Pancreas (tissue), 10 donors: ENCODE measurements at regions not wholly inside any gene's neighbourhood (a gene's known extent, or its start where the extent isn't known, plus 50 kb on each side); places are given as distances from the start of the nearest gene placed in this dataset.
A peak's percentile ranks its signal among the peaks of the same experiment; 100 is the strongest.

Source experiments
- ATAC-seq, 4 donors: fragments of 200-7000 bp; cut with Tn5 transposase; one replicate each; pipeline versions ENCODE4 v1.8.0 to v1.9.1; 2020; ENCODE audit warnings: mild to moderate bottlenecking in 4 of 4, moderate library complexity in 4 of 4
- DNase-seq, 6 donors: peaks; one replicate each; pipeline ENCODE4 v3.0.0-alpha.2; 2020
- FAIRE-seq: peaks from 2 replicates; lab custom pipeline; 2012; peaks lifted over from hg19 to GRCh38; lab: Jason Lieb, UNC
- H3K27ac ChIP-seq, 4 donors: fragments of 200-600 bp; sonication (generic); 1 replicate in 3 of 4; 2 replicates in 1 of 4; pipeline versions ENCODE4 v1.5.0 to v1.8.0; 2020
- H3K27me3 ChIP-seq, 4 donors: fragments of 200-600 bp; one replicate each; pipeline ENCODE4 v1.8.0; 2021
- H3K36me3 ChIP-seq, 3 donors: fragments of 200-600 bp; sonication (generic) in 1 of 3; one replicate each; pipeline versions ENCODE4 v1.5.0 to v1.8.0; 2020 to 2021
- H3K4me1 ChIP-seq, 3 donors: fragments of 200-600 bp; one replicate each; pipeline ENCODE4 v1.8.0; 2021
- H3K4me3 ChIP-seq, 4 donors: fragments of 200-600 bp; sonication (generic) in 2 of 4; one replicate each; pipeline versions ENCODE4 v1.5.0 to v1.8.0; 2020 to 2021
- H3K9me3 ChIP-seq, 4 donors: fragments of 200-600 bp; one replicate each; pipeline ENCODE4 v1.8.0; 2021
- WGBS, 2 donors: extraction: QIAGEN DNeasy Blood & Tissue Kit; methylation state at CpG; one replicate each; pipeline ENCODE4 v1.1.7; 2013; 5-methylcytosine and 5-hydroxymethylcytosine counted together
- intact Hi-C, 3 donors: fragments of 100-400 bp; cut with DNase I; formaldehyde crosslinking; loops; one replicate each; pipeline versions ENCODE4 v1.11.1 to v1.14.2; 2022
- TF ChIP-seq, protein P1 (sequence below), 4 donors: fragments of 200-600 bp; sonication (generic) in 3 of 4; IDR thresholded peaks; one replicate each; pipeline versions ENCODE4 v1.5.0 to v1.8.0; 2021; ENCODE audit warnings: antibody characterized with exemption in 4 of 4
- donor health status: healthy with polysubstance abuse.
- donor health status: DM: no; HTN: no; CAD: no; lungs with moderate emphysema.
- donor health status: DM: no; HTN: no; CAD: no.
- donor health status: control.
- donor health status: control.
- donor health status: Bipolar disorder and iron deficiency.
- donor health status: DM: yes; HTN: yes; CAD: no.
- donor health status: DM: no; HTN: no; CAD: no.
- donor health status: DM: no; HTN: no; CAD: no.
- donor health status: DM: yes; HTN: yes; CAD: no.

DNA sequence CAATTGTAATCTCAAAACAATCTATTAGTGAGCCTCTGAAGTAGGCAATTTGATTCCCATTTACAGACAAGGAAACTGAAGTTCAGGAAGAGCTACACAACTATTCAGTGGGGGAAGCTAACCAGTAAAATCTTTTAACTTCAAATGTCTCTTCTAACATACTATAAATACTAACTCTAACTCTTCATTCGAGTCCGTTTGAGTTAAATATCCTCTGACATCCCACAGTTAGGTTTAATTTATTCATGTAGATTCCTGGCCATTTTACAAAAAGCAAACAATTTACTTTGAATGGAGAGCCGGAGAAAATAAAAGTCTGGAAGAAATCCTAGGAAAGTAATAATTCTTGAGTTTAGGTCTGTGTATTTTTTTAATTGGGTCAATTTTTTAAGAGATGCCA is 64.7 kb downstream of the HYCC1 start:
- Histone ChIP-seq H3K9me3 (no peaks in the 10 kb centered on the region), H3K4me3 (no peak overlapping the region), H3K27ac (no peak overlapping the region), H3K36me3 (no peaks in the 10 kb centered on the region), H3K4me1 (peaks cover 10% of the 10 kb centered on the region in 3 donors), H3K27me3 (no peaks in the 10 kb centered on the region)
- intact Hi-C loops: no loop called here
- TF ChIP-seq, protein P1, sequence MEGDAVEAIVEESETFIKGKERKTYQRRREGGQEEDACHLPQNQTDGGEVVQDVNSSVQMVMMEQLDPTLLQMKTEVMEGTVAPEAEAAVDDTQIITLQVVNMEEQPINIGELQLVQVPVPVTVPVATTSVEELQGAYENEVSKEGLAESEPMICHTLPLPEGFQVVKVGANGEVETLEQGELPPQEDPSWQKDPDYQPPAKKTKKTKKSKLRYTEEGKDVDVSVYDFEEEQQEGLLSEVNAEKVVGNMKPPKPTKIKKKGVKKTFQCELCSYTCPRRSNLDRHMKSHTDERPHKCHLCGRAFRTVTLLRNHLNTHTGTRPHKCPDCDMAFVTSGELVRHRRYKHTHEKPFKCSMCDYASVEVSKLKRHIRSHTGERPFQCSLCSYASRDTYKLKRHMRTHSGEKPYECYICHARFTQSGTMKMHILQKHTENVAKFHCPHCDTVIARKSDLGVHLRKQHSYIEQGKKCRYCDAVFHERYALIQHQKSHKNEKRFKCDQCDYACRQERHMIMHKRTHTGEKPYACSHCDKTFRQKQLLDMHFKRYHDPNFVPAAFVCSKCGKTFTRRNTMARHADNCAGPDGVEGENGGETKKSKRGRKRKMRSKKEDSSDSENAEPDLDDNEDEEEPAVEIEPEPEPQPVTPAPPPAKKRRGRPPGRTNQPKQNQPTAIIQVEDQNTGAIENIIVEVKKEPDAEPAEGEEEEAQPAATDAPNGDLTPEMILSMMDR (IDR thresholded peaks at IDR 0.05): no peak
- WGBS, 2 donors: 63 to 73% methylated on average over 3 of the region's 3 CpGs
- FAIRE-seq (no peak), ATAC-seq (no peak), DNase-seq (no peak)

GRCh38 chr7:22948770-22949169 is 65.2 kb downstream of the HYCC1 start:
- DNase-seq (peak in 1 of 6 donors; percentile 20), ATAC-seq (peak in 3 of 4 donors; percentile 38 to 85 (median 71)), FAIRE-seq (no peak)
- TF ChIP-seq, protein P1 (IDR thresholded peaks at IDR 0.05): no peak
- Histone ChIP-seq H3K9me3 (no peaks in the 10 kb centered on the region), H3K27me3 (no peaks in the 10 kb centered on the region), H3K36me3 (no peaks in the 10 kb centered on the region), H3K27ac (no peak overlapping the region), H3K4me1 (peaks cover 10% of the 10 kb centered on the region in 3 donors), H3K4me3 (no peak overlapping the region)
- intact Hi-C loops: no loop called here
- WGBS, 2 donors: 10 to 18% methylated on average over 2 of the region's 2 CpGs

DNA sequence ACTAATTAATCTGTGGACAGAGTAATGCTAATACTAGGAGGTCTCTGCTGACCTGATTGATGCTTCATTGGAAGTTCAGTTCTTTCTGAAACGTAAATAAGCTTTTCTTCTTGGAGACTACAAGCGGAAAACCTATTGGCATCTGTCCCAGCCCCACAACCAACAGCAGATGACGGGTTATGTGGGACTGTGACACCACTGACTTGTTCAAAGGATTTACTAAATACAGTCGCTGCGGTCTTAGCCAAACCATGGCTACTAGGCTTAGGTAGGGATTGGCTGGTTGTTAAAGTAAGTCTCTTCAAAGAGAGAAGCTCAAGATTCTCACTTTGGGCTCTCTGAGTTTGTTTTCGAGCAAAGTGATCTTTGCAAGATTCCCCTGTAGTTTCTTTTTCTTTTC is 68.3 kb downstream of the HYCC1 start:
- Histone ChIP-seq H3K4me1 (peaks cover 10% of the 10 kb centered on the region in 3 donors), H3K27ac (no peak overlapping the region), H3K9me3 (no peaks in the 10 kb centered on the region), H3K36me3 (no peaks in the 10 kb centered on the region), H3K27me3 (no peaks in the 10 kb centered on the region), H3K4me3 (no peak overlapping the region)
- DNase-seq (no peak), ATAC-seq (no peak), FAIRE-seq (no peak)
- intact Hi-C loops: no loop called here
- TF ChIP-seq, protein P1 (IDR thresholded peaks at IDR 0.05): no peak
- WGBS, 2 donors: 78 to 86% methylated on average over 6 of the region's 6 CpGs

DNA sequence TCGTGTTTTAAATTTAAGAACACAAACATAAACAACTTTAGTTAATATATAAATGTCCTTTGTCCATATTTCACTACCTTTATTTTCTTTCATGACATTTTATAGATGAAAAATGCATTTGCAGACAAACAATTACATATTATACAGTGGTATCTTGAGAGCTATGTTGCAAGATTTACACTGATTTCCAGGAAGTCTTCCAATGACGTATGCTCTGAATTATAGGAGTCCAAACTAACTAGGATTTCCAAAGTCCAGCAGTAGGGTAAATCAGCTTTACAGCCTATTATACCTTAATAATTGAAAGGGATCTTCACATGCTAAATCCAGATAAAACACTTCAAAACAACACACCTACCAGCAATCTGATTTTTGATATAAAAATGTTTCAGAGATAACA is 69.4 kb downstream of the HYCC1 start:
- Histone ChIP-seq H3K27ac (no peak overlapping the region), H3K4me1 (peaks cover 10% of the 10 kb centered on the region in 3 donors), H3K4me3 (no peak overlapping the region), H3K36me3 (no peaks in the 10 kb centered on the region), H3K27me3 (no peaks in the 10 kb centered on the region), H3K9me3 (no peaks in the 10 kb centered on the region)
- TF ChIP-seq, protein P1 (IDR thresholded peaks at IDR 0.05): no peak
- intact Hi-C loops: no loop called here
- FAIRE-seq (no peak), DNase-seq (no peak), ATAC-seq (peak in 1 of 4 donors; percentile 34)
- 74 to 78% methylated on average over 2 of the region's 2 CpGs for WGBS, 2 donors

GRCh38 chr7:22944022-22944421 is 69.9 kb downstream of the HYCC1 start:
- H3K36me3 ChIP-seq: no peaks in the 10 kb centered on the region
- peak in 2 of 4 donors; percentile 29 to 50 for ATAC-seq
- no peak for DNase-seq
- no peaks in the 10 kb centered on the region for H3K9me3 ChIP-seq
- intact Hi-C loops: no loop called here
- FAIRE-seq: no peak
- H3K4me1 ChIP-seq: peaks cover 7 to 9% (median 7%) of the 10 kb centered on the region in 3 donors
- H3K4me3 ChIP-seq: no peak overlapping the region
- 86 to 92% methylated on average over 6 of the region's 6 CpGs for WGBS, 2 donors
- H3K27me3 ChIP-seq: no peaks in the 10 kb centered on the region
- H3K27ac ChIP-seq: no peak overlapping the region
- TF ChIP-seq, protein P1 (IDR thresholded peaks at IDR 0.05): no peak
